Gastrocnemius medialis (tissue), 4 donors: ENCODE measurements at regions not wholly inside any gene's neighbourhood (a gene's known extent, or its start where the extent isn't known, plus 50 kb on each side); places are given as distances from the start of the nearest gene placed in this dataset.

Experiments used
- CTCF ChIP-seq, 5 experiments: fragments of 450-650 bp in 3 of 5; fragments of 200-600 bp in 2 of 5; sonication (generic) in 2 of 5; IDR thresholded peaks in 4 of 5; conservative IDR thresholded peaks in 1 of 5; 1 replicate in 4 of 5; 2 replicates in 1 of 5; pipeline ENCODE4 v1.5.1; 2016 to 2019; ENCODE audit warnings: antibody characterized with exemption in 5 of 5, mild to moderate bottlenecking in 3 of 5, moderate library complexity in 3 of 5
- POLR2A ChIP-seq, 2 donors: fragments of 450-650 bp; IDR thresholded peaks; one replicate each; pipeline ENCODE4 v1.6.1; 2017; ENCODE audit warnings: antibody characterized with exemption in 2 of 2, mild to moderate bottlenecking in 2 of 2, moderate library complexity in 2 of 2

- TF ChIP-seq CTCF (IDR thresholded peaks at IDR 0.05 in 4 of 5, conservative IDR thresholded peaks at IDR 0.05 in 1 of 5) (no peak), POLR2A (IDR thresholded peaks at IDR 0.05) (no peak)
Measured at GRCh38 chr15:96052154-96052553, 278.3 kb upstream of the NR2F2 start.
